Neural crest cell (in vitro differentiated cells): ENCODE measurements at regions not wholly inside any gene's neighbourhood (a gene's known extent, or its start where the extent isn't known, plus 50 kb on each side); places are given as distances from the start of the nearest gene placed in this dataset.

Experiments
- DNase-seq: peaks from one replicate; pipeline ENCODE4 v3.0.0; 2021; ENCODE audit warnings: low read depth, mixed read lengths, low spot score
- H3K27ac Mint-ChIP-seq: one replicate; pipeline ENCODE4 v1.8.0; 2021; ENCODE audit warnings: mild to moderate bottlenecking, mixed read lengths; ENCODE audit not compliant: unreplicated experiment
- H3K27me3 Mint-ChIP-seq: 2 replicates; pipeline ENCODE4 v1.8.0; 2021; ENCODE audit warnings: low read depth, mild to moderate bottlenecking, mixed read lengths
- H3K36me3 Mint-ChIP-seq: 2 replicates; pipeline ENCODE4 v1.8.0; 2021; ENCODE audit warnings: low read depth, mild to moderate bottlenecking, mixed read lengths
- H3K4me1 Mint-ChIP-seq: 2 replicates; pipeline ENCODE4 v1.8.0; 2021; ENCODE audit warnings: mixed read lengths
- H3K4me3 Mint-ChIP-seq: one replicate; pipeline ENCODE4 v1.8.0; 2021; ENCODE audit warnings: mild to moderate bottlenecking, mixed read lengths
- H3K9me3 Mint-ChIP-seq: 2 replicates; pipeline ENCODE4 v1.8.0; 2021; ENCODE audit warnings: mixed read lengths
- TF ChIP-seq, protein P1 (sequence below): fragments of 200-600 bp; sonication (generic); conservative IDR thresholded peaks from 2 replicates; pipeline ENCODE4 v1.5.0; 2021; ENCODE audit warnings: antibody characterized with exemption, mild to moderate bottlenecking

DNA sequence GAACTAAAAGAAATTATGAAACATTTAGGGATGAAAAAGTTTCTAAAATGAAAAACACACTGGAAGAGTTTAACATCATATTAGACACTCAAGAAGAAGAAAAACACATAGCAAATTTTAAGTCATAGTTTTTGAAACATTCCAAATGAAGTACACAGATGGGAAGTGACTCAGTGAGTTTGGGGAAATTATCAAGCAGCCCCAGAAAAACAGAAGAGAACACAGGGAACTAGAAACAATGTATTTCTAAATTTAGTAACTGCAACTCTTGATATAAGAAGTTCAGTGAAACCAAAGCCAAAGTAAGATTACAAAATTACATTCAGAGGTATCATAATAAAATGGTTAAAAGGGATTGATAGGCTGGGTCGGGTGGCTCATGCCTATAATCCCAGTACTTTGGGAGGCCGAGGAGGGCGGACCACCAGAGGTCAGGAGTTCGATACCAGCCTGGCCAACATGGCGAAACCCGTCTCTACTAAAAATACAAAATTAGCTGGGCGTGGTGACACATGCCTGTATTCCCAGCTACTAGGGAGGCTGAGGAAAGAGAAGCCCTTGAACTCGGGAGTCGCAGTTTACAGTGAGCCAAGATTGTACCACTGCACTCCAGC is 461.2 kb downstream of the KCTD8 start:
- Mint-ChIP-seq H3K4me1 (peaks cover 5% of the 10 kb centered on the region), H3K9me3 (peaks cover 2% of the 10 kb centered on the region), H3K36me3 (no peaks in the 10 kb centered on the region), H3K27me3 (peaks cover 3% of the 10 kb centered on the region), H3K27ac (no peak overlapping the region), H3K4me3 (no peak overlapping the region)
- TF ChIP-seq, protein P1, sequence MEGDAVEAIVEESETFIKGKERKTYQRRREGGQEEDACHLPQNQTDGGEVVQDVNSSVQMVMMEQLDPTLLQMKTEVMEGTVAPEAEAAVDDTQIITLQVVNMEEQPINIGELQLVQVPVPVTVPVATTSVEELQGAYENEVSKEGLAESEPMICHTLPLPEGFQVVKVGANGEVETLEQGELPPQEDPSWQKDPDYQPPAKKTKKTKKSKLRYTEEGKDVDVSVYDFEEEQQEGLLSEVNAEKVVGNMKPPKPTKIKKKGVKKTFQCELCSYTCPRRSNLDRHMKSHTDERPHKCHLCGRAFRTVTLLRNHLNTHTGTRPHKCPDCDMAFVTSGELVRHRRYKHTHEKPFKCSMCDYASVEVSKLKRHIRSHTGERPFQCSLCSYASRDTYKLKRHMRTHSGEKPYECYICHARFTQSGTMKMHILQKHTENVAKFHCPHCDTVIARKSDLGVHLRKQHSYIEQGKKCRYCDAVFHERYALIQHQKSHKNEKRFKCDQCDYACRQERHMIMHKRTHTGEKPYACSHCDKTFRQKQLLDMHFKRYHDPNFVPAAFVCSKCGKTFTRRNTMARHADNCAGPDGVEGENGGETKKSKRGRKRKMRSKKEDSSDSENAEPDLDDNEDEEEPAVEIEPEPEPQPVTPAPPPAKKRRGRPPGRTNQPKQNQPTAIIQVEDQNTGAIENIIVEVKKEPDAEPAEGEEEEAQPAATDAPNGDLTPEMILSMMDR, result no peak
- no peak for DNase-seq

DNA sequence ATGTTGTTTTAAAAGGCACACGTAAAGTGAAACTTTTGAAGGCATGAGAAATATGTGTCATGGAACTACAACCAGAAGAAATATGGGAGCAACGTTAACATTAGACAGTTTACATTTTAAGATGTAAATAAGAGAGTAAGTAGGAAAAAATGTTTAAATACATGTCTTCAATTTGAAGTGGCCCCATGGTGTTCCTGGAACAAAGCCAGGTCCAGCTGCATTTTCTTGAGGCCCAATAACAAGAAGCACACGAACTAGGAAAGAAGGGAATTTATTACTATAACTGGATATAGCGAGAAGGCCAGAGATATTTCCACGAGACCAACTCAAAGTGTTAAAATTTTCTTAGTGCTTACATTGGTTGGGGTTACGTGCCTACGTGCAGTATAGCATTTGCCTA is 458.1 kb downstream of the KCTD8 start:
- Mint-ChIP-seq H3K27me3 (no peaks in the 10 kb centered on the region), H3K36me3 (no peaks in the 10 kb centered on the region), H3K4me3 (no peak overlapping the region), H3K27ac (no peak overlapping the region), H3K4me1 (peaks cover 8% of the 10 kb centered on the region), H3K9me3 (peaks cover 2% of the 10 kb centered on the region)
- no peak for DNase-seq
- TF ChIP-seq, protein P1, result no peak

DNA sequence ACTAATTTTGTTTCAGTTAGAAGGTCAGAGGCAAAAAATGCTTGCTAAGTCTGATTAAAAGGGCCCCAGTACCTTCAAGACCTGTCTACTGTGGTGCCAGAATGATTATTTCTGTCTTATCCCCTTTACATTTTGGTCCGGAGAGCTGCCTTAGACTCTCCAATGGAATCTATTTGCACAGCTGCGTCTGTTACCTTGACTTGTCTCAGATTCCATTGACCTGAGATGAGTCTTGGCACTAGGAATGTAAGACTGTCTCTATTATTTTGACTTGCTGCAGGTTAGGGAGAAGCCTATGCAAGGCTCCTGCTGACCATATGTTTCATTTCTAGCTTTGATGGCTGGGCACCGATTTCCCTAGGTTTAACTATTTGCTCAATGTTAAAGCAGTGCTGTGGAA is 457.6 kb downstream of the KCTD8 start:
- peaks cover 2% of the 10 kb centered on the region for H3K9me3 Mint-ChIP-seq

DNA sequence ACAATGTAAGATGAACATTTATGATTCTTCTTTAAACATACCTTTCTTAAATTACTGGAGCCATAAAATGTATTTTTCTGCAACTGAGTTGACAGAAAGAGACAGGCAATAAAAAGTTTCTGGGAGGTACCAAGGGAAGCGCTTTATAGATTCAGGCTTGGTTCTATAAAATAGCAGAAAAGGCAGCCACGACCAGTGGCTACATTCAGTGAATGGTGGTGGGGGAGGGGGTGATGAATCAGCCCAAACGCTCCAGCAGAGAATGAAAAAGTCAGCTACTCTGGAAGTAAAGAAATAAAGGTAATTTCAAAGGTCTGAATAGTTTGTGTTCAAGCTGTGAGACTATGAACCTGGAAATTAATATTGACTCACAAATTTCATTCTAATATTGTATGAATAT is 456.1 kb downstream of the KCTD8 start:
- DNase-seq, result no peak
- TF ChIP-seq, protein P1, result no peak
- Mint-ChIP-seq H3K27ac (no peak overlapping the region), H3K4me1 (peaks cover 8% of the 10 kb centered on the region), H3K27me3 (no peaks in the 10 kb centered on the region), H3K9me3 (no peaks in the 10 kb centered on the region), H3K4me3 (no peak overlapping the region), H3K36me3 (no peaks in the 10 kb centered on the region)

More for the DNA sequence above, 457.6 kb downstream of the KCTD8 start:
- H3K27ac Mint-ChIP-seq, result no peak overlapping the region
- H3K36me3 Mint-ChIP-seq, result no peaks in the 10 kb centered on the region
- no peak overlapping the region for H3K4me3 Mint-ChIP-seq
- peaks cover 8% of the 10 kb centered on the region for H3K4me1 Mint-ChIP-seq
- DNase-seq, result no peak
- no peaks in the 10 kb centered on the region for H3K27me3 Mint-ChIP-seq
- TF ChIP-seq, protein P1, result no peak

DNA sequence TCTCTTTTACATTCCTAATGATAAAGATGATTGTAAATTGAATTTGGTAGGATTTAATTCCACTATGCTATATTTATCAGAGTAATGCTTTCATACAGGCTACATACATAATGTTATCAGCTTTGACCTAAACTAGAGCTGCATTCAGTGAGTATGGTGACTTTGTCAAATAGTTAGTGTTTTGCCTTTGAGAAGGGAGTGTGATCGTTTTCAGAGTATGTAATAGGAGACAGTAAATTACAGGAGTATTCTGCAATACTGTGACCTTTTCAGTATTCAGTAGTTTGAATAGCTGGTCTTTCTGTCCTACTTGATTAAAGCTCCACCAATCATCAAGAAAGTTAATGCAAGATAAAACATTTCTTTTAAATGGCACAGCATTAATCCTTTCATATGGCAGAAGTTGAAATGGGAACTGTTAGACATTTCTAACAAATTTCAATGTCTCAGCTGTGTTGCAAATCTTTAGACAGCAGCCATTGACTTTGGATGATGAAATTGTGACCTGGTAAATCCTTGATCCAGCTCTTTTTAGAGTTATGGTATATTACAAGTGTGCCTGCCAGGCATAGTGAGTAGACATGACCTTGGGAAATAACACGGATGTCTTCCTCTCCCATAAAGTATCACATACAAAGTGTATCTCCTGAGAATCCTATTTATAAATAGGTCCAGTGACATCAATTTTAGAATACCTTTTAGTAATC is 455.3 kb downstream of the KCTD8 start:
- Mint-ChIP-seq H3K4me1 (peaks cover 8% of the 10 kb centered on the region), H3K36me3 (no peaks in the 10 kb centered on the region), H3K9me3 (no peaks in the 10 kb centered on the region), H3K27ac (no peak overlapping the region), H3K4me3 (no peak overlapping the region), H3K27me3 (no peaks in the 10 kb centered on the region)
- no peak for DNase-seq
- TF ChIP-seq, protein P1, result no peak
